ENCODE measurements at regions not wholly inside any gene's neighbourhood (a gene's known extent, or its start where the extent isn't known, plus 50 kb on each side); places are given as distances from the start of the nearest gene placed in this dataset.

- Mint-ChIP-seq H3K27ac (no peak overlapping the region), H3K4me3 (no peak overlapping the region), H3K4me1 (no peaks in the 10 kb centered on the region), H3K9me3 (peaks cover 0 to 2% (median 0%) of the 10 kb centered on the region in 7 donors), H3K27me3 (no peaks in the 10 kb centered on the region), H3K36me3 (no peaks in the 10 kb centered on the region)
- no peak for DNase-seq
- no peak for ATAC-seq (ENCODE audit: low read depth in 2 of 2)
Measured at GRCh38 chr6:127026247-127026646, 92.2 kb upstream of the RSPO3 start.

GRCh38 chr6:127030111-127030510 is 88.4 kb upstream of the RSPO3 start:
- no peak for ATAC-seq (ENCODE audit: low read depth in 2 of 2)
- Mint-ChIP-seq H3K27me3 (no peaks in the 10 kb centered on the region), H3K4me3 (no peak overlapping the region), H3K36me3 (no peaks in the 10 kb centered on the region), H3K9me3 (peaks cover 0 to 1% (median 0%) of the 10 kb centered on the region in 7 donors), H3K4me1 (no peaks in the 10 kb centered on the region), H3K27ac (no peak overlapping the region)
- no peak for DNase-seq

GRCh38 chr6:127030836-127031235 is 87.6 kb upstream of the RSPO3 start:
- no peaks in the 10 kb centered on the region for H3K27me3 Mint-ChIP-seq
- H3K9me3 Mint-ChIP-seq: peaks cover 0 to 1% (median 0%) of the 10 kb centered on the region in 7 donors
- no peaks in the 10 kb centered on the region for H3K36me3 Mint-ChIP-seq
- H3K4me3 Mint-ChIP-seq: no peak overlapping the region
- no peaks in the 10 kb centered on the region for H3K4me1 Mint-ChIP-seq
- DNase-seq (no peak), ATAC-seq (ENCODE audit: low read depth in 2 of 2) (no peak)
- H3K27ac Mint-ChIP-seq: no peak overlapping the region

DNA sequence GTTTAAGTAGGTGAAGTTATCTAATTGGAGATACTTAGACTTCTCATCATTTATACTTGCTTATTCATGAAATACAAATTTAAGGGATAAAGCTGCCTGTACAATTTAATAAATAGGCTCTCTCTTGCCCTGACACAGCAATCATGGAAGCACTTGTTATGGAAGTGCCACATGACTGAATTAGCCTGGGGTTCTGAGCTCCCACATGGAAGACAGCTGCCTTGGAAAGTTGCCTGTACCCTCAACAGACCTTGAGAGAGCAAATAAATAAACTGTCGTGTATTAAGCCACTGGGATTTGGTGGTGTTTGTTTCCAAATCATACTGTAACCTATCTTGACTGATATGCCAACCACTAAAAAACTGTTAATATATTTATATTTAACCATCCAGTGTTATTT is 87.0 kb upstream of the RSPO3 start:
- H3K36me3 Mint-ChIP-seq: no peaks in the 10 kb centered on the region
- H3K4me3 Mint-ChIP-seq: no peak overlapping the region
- no peak for ATAC-seq (ENCODE audit: low read depth in 2 of 2)
- H3K27ac Mint-ChIP-seq: no peak overlapping the region
- H3K27me3 Mint-ChIP-seq: no peaks in the 10 kb centered on the region
- H3K9me3 Mint-ChIP-seq: peaks cover 0 to 1% (median 0%) of the 10 kb centered on the region in 7 donors
- DNase-seq: no peak
- H3K4me1 Mint-ChIP-seq: no peaks in the 10 kb centered on the region

GRCh38 chr6:127032971-127033370 is 85.5 kb upstream of the RSPO3 start:
- no peak overlapping the region for H3K27ac Mint-ChIP-seq
- H3K27me3 Mint-ChIP-seq: no peaks in the 10 kb centered on the region
- no peak overlapping the region for H3K4me3 Mint-ChIP-seq
- H3K9me3 Mint-ChIP-seq: peaks cover 0 to 1% (median 0%) of the 10 kb centered on the region in 7 donors
- no peak for DNase-seq
- ATAC-seq (ENCODE audit: low read depth in 2 of 2): no peak
- H3K36me3 Mint-ChIP-seq: no peaks in the 10 kb centered on the region
- no peaks in the 10 kb centered on the region for H3K4me1 Mint-ChIP-seq

GRCh38 chr6:127051571-127052260 is 66.8 kb upstream of the RSPO3 start:
- ATAC-seq (ENCODE audit: low read depth in 2 of 2) (no peak), DNase-seq (no peak)
- Mint-ChIP-seq H3K4me3 (no peak overlapping the region), H3K4me1 (no peaks in the 10 kb centered on the region), H3K27ac (no peak overlapping the region), H3K9me3 (peaks cover 0 to 21% (median 12%) of the 10 kb centered on the region in 7 donors), H3K27me3 (no peaks in the 10 kb centered on the region), H3K36me3 (peaks cover 0 to 8% of the 10 kb centered on the region in 2 donors)

GRCh38 chr6:127053032-127053874 is 65.2 kb upstream of the RSPO3 start:
- H3K27ac Mint-ChIP-seq: no peak overlapping the region
- H3K4me1 Mint-ChIP-seq: no peaks in the 10 kb centered on the region
- peaks cover 0 to 8% of the 10 kb centered on the region in 2 donors for H3K36me3 Mint-ChIP-seq
- no peak overlapping the region for H3K4me3 Mint-ChIP-seq
- ATAC-seq (ENCODE audit: low read depth in 2 of 2) (no peak), DNase-seq (no peak)
- H3K9me3 Mint-ChIP-seq: peaks cover 0 to 19% (median 13%) of the 10 kb centered on the region in 7 donors
- no peaks in the 10 kb centered on the region for H3K27me3 Mint-ChIP-seq

DNA sequence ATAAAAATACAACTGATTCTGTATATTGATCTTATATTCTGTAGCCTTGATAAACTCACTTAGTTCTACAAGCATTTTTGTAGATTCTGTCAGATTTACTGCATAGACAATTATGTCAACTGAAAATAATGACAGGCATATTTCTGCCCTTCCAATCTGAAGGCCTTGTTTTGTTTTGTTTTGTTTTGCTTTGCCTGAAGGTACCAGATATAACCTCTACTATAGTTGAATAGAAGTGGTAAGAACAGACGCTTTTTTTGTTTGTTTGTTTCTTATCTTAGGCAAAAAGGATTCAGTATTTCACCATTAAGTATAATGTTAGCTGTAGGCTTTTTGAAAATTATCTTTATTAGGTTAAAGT is 64.6 kb upstream of the RSPO3 start:
- Mint-ChIP-seq H3K36me3 (peaks cover 0 to 8% of the 10 kb centered on the region in 2 donors), H3K4me3 (no peak overlapping the region), H3K9me3 (peaks cover 1 to 24% (median 15%) of the 10 kb centered on the region in 7 donors), H3K4me1 (no peaks in the 10 kb centered on the region), H3K27ac (no peak overlapping the region), H3K27me3 (no peaks in the 10 kb centered on the region)
- ATAC-seq (ENCODE audit: low read depth in 2 of 2) (no peak), DNase-seq (no peak)

DNA sequence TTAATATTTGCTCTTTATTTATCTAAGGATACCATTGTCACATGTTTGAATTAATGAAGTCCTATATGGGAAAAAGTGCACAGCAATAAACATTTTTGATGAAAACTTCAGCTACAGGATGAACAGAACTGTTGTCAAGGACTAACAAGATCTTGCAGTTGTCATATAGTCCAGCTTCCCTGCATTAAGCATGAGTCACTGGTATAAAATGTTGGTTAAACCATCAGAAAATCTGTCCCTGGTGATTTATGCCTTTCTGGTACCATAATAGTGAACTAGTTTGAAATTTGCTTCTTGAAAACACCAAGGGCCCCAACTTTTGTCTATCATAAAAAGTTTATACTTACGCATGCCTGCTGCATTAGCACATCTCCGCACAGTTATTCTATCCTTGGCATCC is 60.4 kb upstream of the RSPO3 start:
- no peak overlapping the region for H3K27ac Mint-ChIP-seq
- no peaks in the 10 kb centered on the region for H3K27me3 Mint-ChIP-seq
- H3K4me1 Mint-ChIP-seq: no peaks in the 10 kb centered on the region
- H3K9me3 Mint-ChIP-seq: peaks cover 1 to 29% (median 5%) of the 10 kb centered on the region in 7 donors
- DNase-seq: no peak
- ATAC-seq (ENCODE audit: low read depth in 2 of 2): no peak
- no peaks in the 10 kb centered on the region for H3K36me3 Mint-ChIP-seq
- no peak overlapping the region for H3K4me3 Mint-ChIP-seq

DNA sequence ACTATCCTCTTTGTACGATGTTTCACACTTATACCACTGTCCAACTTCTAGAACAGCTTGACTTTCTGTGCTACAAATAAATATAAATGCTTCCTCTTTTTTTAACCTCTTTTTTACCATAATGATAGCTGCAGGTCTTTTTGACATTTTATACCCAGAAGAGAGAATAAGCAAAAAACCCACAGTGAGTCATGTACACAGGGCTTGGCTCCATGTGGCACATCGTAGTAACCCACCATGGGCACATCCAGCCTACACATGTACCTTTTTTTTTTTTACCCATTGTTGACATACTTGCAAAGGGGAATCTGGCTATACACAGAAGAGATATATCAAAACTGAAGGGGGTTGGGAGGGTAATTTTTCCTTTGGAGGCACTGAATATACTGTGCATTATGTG is 59.5 kb upstream of the RSPO3 start:
- Mint-ChIP-seq H3K4me1 (no peaks in the 10 kb centered on the region), H3K9me3 (peaks cover 1 to 29% (median 5%) of the 10 kb centered on the region in 7 donors), H3K27ac (no peak overlapping the region), H3K36me3 (no peaks in the 10 kb centered on the region), H3K4me3 (no peak overlapping the region), H3K27me3 (no peaks in the 10 kb centered on the region)
- no peak for DNase-seq
- ATAC-seq (ENCODE audit: low read depth in 2 of 2): no peak
